Caco-2 (cell line): ENCODE measurements at regions not wholly inside any gene's neighbourhood (a gene's known extent, or its start where the extent isn't known, plus 50 kb on each side); places are given as distances from the start of the nearest gene placed in this dataset.

Source experiments
- BruUV-seq: library from RNA; stranded (reverse); fragments of 400-500 nt; replicated peaks from 2 replicates; lab custom pipeline; 2021; lab: Mats Ljungman, UMichigan
- CTCF ChIA-PET: fragments of 300-600 bp; sonication (Branson Sonifier 250); formaldehyde crosslinking; loops from one replicate; lab custom pipeline; 2022; ENCODE audit warnings: antibody characterized with exemption; lab: Charles Lee
- POLR2A ChIA-PET: fragments of 300-600 bp; sonication (Branson Sonifier 250); formaldehyde crosslinking; loops from one replicate; lab custom pipeline; 2022; ENCODE audit warnings: antibody characterized with exemption; lab: Charles Lee
- DNase-seq, 2 experiments: peaks; one replicate each; pipeline versions ENCODE4 v3.0.0 to v3.0.0-alpha.2; 2020 to 2022
- H3K27me3 ChIP-seq: replicated peaks from 2 replicates; pipeline ENCODE4 v1.6.0; 2011; ENCODE audit warnings: low read length; ENCODE audit not compliant: control insufficient read depth, insufficient read depth
- H3K36me3 ChIP-seq: 2 replicates; pipeline ENCODE4 v1.5.1; 2011; ENCODE audit warnings: low read length; ENCODE audit not compliant: control insufficient read depth, insufficient read depth
- H3K4me1 ChIP-seq: fragments of 250-450 bp; sonication (Bioruptor Pico); 2 replicates; pipeline ENCODE4 v1.5.1; 2020; ENCODE audit warnings: mild to moderate bottlenecking
- H3K4me3 ChIP-seq: 2 replicates; pipeline ENCODE4 v1.5.1; 2011; ENCODE audit warnings: low read depth, mild to moderate bottlenecking, control low read depth, low read length
- H3K9me3 ChIP-seq: fragments of 250-450 bp; sonication (Bioruptor Pico); 2 replicates; pipeline ENCODE4 v1.5.1; 2020; ENCODE audit warnings: mild to moderate bottlenecking, moderate library complexity
- H3K27ac Mint-ChIP-seq: one replicate; pipeline ENCODE4 v1.8.0; 2022; ENCODE audit warnings: mixed read lengths; ENCODE audit not compliant: unreplicated experiment
- H3K27me3 Mint-ChIP-seq: one replicate; pipeline ENCODE4 v1.8.0; 2022; ENCODE audit warnings: mixed read lengths; ENCODE audit not compliant: insufficient read depth, unreplicated experiment
- H3K36me3 Mint-ChIP-seq: one replicate; pipeline ENCODE4 v1.8.0; 2022; ENCODE audit warnings: mild to moderate bottlenecking, mixed read lengths; ENCODE audit not compliant: insufficient read depth, unreplicated experiment
- H3K4me1 Mint-ChIP-seq: one replicate; pipeline ENCODE4 v1.8.0; 2022; ENCODE audit warnings: low read depth, mixed read lengths; ENCODE audit not compliant: unreplicated experiment
- H3K4me3 Mint-ChIP-seq: one replicate; pipeline ENCODE4 v1.8.0; 2022; ENCODE audit warnings: mild to moderate bottlenecking, moderate library complexity, mixed read lengths; ENCODE audit not compliant: unreplicated experiment
- H3K9me3 Mint-ChIP-seq: one replicate; pipeline ENCODE4 v1.8.0; 2022; ENCODE audit warnings: mixed read lengths; ENCODE audit not compliant: unreplicated experiment
- CTCF ChIP-seq, 2 experiments: fragments of 200-600 bp in 1 of 2; IDR thresholded peaks; 1 replicate in 1 of 2; 2 replicates in 1 of 2; pipeline versions ENCODE4 v1.5.1 to v1.8.0; 2011 to 2022; ENCODE audit warnings: antibody characterized with exemption in 1 of 2, control low read depth in 1 of 2, inconsistent platforms in 1 of 2, low read depth in 1 of 2, low read length in 1 of 2, mild to moderate bottlenecking in 1 of 2, moderate library complexity in 1 of 2; ENCODE audit not compliant: insufficient read depth in 1 of 2, severe bottlenecking in 1 of 2, unreplicated experiment in 1 of 2
- intact Hi-C: fragments of 100-400 bp; cut with micrococcal nuclease; formaldehyde crosslinking; loops from one replicate; pipeline ENCODE4 v1.10.0; 2022; ENCODE audit not compliant: unreplicated experiment

- no TSS peak for BruUV-seq
- H3K4me1 Mint-ChIP-seq: no peaks in the 10 kb centered on the region
- Histone ChIP-seq H3K4me1 (no peaks in the 10 kb centered on the region), H3K9me3 (no peaks in the 10 kb centered on the region), H3K36me3 (no peaks in the 10 kb centered on the region), H3K4me3 (no peak overlapping the region), H3K27me3 (no peaks in the 10 kb centered on the region)
- ChIA-PET POLR2A (no interaction called here), CTCF (no interaction called here)
- H3K9me3 Mint-ChIP-seq: no peaks in the 10 kb centered on the region
- intact Hi-C loops: no loop called here
- no peaks in the 10 kb centered on the region for H3K27me3 Mint-ChIP-seq
- no peak for DNase-seq
- H3K4me3 Mint-ChIP-seq: no peak overlapping the region
- no peak for TF ChIP-seq CTCF (IDR thresholded peaks at IDR 0.05; ENCODE audit: insufficient read depth in 1 of 2, low read depth in 1 of 2, low read length in 1 of 2, severe bottlenecking in 1 of 2, unreplicated experiment in 1 of 2)
- H3K36me3 Mint-ChIP-seq: no peaks in the 10 kb centered on the region
- H3K27ac Mint-ChIP-seq: no peak overlapping the region
Observed at GRCh38 chr13:88411696-88412095, 740.5 kb downstream of the SLITRK5 start.

GRCh38 chr13:88417801-88418200, 746.6 kb downstream of the SLITRK5 start:
- no peaks in the 10 kb centered on the region for H3K27me3 Mint-ChIP-seq
- TF ChIP-seq CTCF (IDR thresholded peaks at IDR 0.05; ENCODE audit: insufficient read depth in 1 of 2, low read depth in 1 of 2, low read length in 1 of 2, severe bottlenecking in 1 of 2, unreplicated experiment in 1 of 2): no peak
- Histone ChIP-seq H3K9me3 (no peaks in the 10 kb centered on the region), H3K4me3 (no peak overlapping the region), H3K27me3 (no peaks in the 10 kb centered on the region), H3K4me1 (no peaks in the 10 kb centered on the region), H3K36me3 (no peaks in the 10 kb centered on the region)
- BruUV-seq: no TSS peak
- H3K9me3 Mint-ChIP-seq: no peaks in the 10 kb centered on the region
- intact Hi-C loops: no loop called here
- CTCF ChIA-PET: no interaction called here
- no peak overlapping the region for H3K27ac Mint-ChIP-seq
- H3K4me3 Mint-ChIP-seq: no peak overlapping the region
- POLR2A ChIA-PET: no interaction called here
- no peaks in the 10 kb centered on the region for H3K36me3 Mint-ChIP-seq
- DNase-seq: no peak
- H3K4me1 Mint-ChIP-seq: no peaks in the 10 kb centered on the region

- H3K27me3 ChIP-seq: no peaks in the 10 kb centered on the region
- Mint-ChIP-seq H3K4me3 (no peak overlapping the region), H3K4me1 (no peaks in the 10 kb centered on the region), H3K9me3 (no peaks in the 10 kb centered on the region), H3K36me3 (peaks cover 5% of the 10 kb centered on the region), H3K27ac (no peak overlapping the region), H3K27me3 (no peaks in the 10 kb centered on the region)
- POLR2A ChIA-PET: no interaction called here
- H3K4me1 ChIP-seq: no peaks in the 10 kb centered on the region
- H3K9me3 ChIP-seq: no peaks in the 10 kb centered on the region
- no peaks in the 10 kb centered on the region for H3K36me3 ChIP-seq
- DNase-seq: no peak
- TF ChIP-seq CTCF (IDR thresholded peaks at IDR 0.05; ENCODE audit: insufficient read depth in 1 of 2, low read depth in 1 of 2, low read length in 1 of 2, severe bottlenecking in 1 of 2, unreplicated experiment in 1 of 2): no peak
- no TSS peak for BruUV-seq
- intact Hi-C loops: no loop called here
- H3K4me3 ChIP-seq: no peak overlapping the region
- CTCF ChIA-PET: no interaction called here
Observed at GRCh38 chr13:88424463-88424862, 753.3 kb downstream of the SLITRK5 start.
